Activated CD8-positive, alpha-beta memory T cell treated with anti-CD3 and anti-CD28 coated beads, Interleukin-2, amount 50 U/mL, for 1 hour (primary cell): ENCODE measurements at regions not wholly inside any gene's neighbourhood (a gene's known extent, or its start where the extent isn't known, plus 50 kb on each side); places are given as distances from the start of the nearest gene placed in this dataset.
"Not testable (repeated sequence)": the region's sequence is repeated elsewhere in the genome, so short reads cannot be mapped to it uniquely, and the experiment has no call there.

Source experiments
- DNase-seq: peaks from one replicate; pipeline ENCODE4 v3.0.0-alpha.2; 2020; ENCODE audit errors: extremely low read depth

GRCh38 chr10:25713894-25714240, 220.2 kb upstream of the MYO3A start:
- DNase-seq = no peak

- no peak for DNase-seq
Observed at GRCh38 chr10:25724241-25724640, 209.8 kb upstream of the MYO3A start.

- no peak for DNase-seq
Observed at GRCh38 chr10:25725917-25726716, 207.9 kb upstream of the MYO3A start.

- no peak for DNase-seq
Observed at GRCh38 chr10:25738776-25739175, 195.3 kb upstream of the MYO3A start.

GRCh38 chr10:25743832-25744231, 190.2 kb upstream of the MYO3A start:
- no peak for DNase-seq

GRCh38 chr10:25744574-25744973, 189.5 kb upstream of the MYO3A start:
- no peak for DNase-seq

GRCh38 chr10:25745976-25746375, 188.1 kb upstream of the MYO3A start:
- no peak for DNase-seq

- no peak for DNase-seq
Observed at GRCh38 chr10:25747084-25747483, 186.9 kb upstream of the MYO3A start.

- DNase-seq = no peak
Observed at GRCh38 chr10:25748509-25748908, 185.5 kb upstream of the MYO3A start.

GRCh38 chr10:25753776-25754175, 180.3 kb upstream of the MYO3A start:
- no peak for DNase-seq

- not testable (repeated sequence) for DNase-seq
Observed at GRCh38 chr10:25755874-25756273, 178.2 kb upstream of the MYO3A start.

- DNase-seq = no peak
Observed at GRCh38 chr10:25756784-25757183, 177.2 kb upstream of the MYO3A start.

- DNase-seq = no peak
Observed at GRCh38 chr10:25758041-25758457, 176.0 kb upstream of the MYO3A start.

- DNase-seq = no peak
Observed at GRCh38 chr10:25758511-25758910, 175.5 kb upstream of the MYO3A start.

- DNase-seq = no peak
Observed at GRCh38 chr10:25761937-25762336, 172.1 kb upstream of the MYO3A start.

- no peak for DNase-seq
Observed at GRCh38 chr10:25766213-25766612, 167.8 kb upstream of the MYO3A start.

- no peak for DNase-seq
Observed at GRCh38 chr10:25766687-25767221, 167.3 kb upstream of the MYO3A start.

- no peak for DNase-seq
Observed at GRCh38 chr10:25768167-25768566, 165.9 kb upstream of the MYO3A start.

GRCh38 chr10:25778646-25779045, 155.4 kb upstream of the MYO3A start:
- no peak for DNase-seq

GRCh38 chr10:25786161-25786560, 147.9 kb upstream of the MYO3A start:
- DNase-seq = no peak

- DNase-seq = no peak
Observed at GRCh38 chr10:25786899-25787298, 147.1 kb upstream of the MYO3A start.

GRCh38 chr10:25797888-25798429, 136.1 kb upstream of the MYO3A start:
- DNase-seq = no peak

- DNase-seq = no peak
Observed at GRCh38 chr10:25804505-25804904, 129.5 kb upstream of the MYO3A start.
